ENCODE measurements at regions not wholly inside any gene's neighbourhood (a gene's known extent, or its start where the extent isn't known, plus 50 kb on each side); places are given as distances from the start of the nearest gene placed in this dataset.
A peak's percentile ranks its signal among the peaks of the same experiment; 100 is the strongest.
"Not testable (repeated sequence)": the region's sequence is repeated elsewhere in the genome, so short reads cannot be mapped to it uniquely, and the experiment has no call there.

DNA sequence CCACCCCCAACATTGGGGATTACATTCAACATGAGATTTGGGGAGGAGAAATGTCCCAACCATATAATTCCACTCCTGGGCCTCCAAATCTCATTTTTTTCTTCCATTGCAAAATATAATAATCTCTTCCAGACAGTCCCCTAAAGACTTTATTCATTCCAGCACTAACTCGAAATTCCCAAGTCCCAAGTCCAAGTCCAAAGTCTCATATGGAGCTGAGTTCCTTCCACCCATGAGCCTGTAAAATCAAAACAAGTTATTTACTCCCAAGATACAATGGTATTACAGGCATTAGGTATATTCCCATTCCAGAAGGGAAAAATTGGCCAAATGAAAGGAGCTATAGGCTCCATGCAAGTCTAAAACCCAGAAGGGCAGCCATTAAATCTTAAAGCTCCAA, 56.7 kb downstream of the P2RY1 start:
- no peak for DNase-seq

GRCh38 chr3:152892446-152892845, 57.5 kb downstream of the P2RY1 start:
- no peak for DNase-seq

DNA sequence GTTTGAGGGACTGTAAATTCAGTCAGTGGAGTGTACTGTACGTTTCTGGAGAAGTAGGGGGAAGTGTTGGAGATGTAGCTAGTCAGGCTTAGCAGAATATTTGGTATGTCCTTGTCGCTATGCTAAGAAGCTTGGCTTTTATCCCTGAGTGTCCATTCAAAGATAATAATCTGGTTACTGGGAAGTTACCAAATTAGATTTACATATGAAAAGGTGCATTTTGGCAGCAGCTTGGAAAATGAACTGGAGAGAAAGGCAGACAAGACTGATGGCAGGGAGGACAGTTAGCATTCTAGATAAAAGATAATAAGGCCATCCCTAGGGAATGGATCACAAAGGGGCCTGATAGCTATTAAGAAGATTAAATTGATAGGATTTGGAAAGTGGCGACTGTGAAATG, 58.7 kb downstream of the P2RY1 start:
- DNase-seq = no peak

- DNase-seq = peak; percentile 6
Observed at GRCh38 chr3:152899306-152899705, 64.4 kb downstream of the P2RY1 start.

GRCh38 chr3:152902141-152902669, 67.3 kb downstream of the P2RY1 start:
- no peak for DNase-seq

- no peak for DNase-seq
Observed at GRCh38 chr3:152905631-152906030, 70.7 kb downstream of the P2RY1 start.

DNA sequence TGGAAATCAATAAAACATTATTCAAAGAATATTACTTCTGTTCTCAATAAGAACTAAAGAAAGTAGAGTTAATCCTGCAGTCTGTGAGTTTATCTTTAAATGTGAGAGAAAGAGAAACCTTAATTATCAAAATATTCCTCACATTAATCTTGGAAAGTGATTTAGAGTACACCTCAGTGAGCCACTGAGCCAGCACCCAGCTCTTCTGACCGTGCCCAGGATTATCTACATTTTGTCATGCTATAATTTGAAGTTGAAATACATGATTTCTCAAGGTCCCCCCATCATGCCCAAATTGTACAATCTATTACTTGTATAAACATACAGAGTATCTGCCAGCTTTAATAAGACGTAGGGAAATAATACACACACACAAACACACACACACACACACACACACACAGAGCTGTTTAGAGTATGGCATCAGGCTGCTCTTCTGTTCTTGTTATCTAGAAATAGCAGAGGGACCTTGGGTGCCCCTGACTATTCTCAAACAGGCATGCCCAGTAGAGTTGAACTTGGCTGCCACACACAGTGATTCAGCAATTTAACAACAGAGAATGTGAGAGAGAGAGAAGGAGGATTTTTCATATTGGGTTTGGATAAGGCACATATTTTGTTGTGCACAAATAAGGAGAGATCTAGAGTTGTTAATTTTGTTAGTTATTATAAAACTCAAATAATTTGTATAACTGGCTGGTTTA, 74.4 kb downstream of the P2RY1 start:
- DNase-seq = no peak

DNA sequence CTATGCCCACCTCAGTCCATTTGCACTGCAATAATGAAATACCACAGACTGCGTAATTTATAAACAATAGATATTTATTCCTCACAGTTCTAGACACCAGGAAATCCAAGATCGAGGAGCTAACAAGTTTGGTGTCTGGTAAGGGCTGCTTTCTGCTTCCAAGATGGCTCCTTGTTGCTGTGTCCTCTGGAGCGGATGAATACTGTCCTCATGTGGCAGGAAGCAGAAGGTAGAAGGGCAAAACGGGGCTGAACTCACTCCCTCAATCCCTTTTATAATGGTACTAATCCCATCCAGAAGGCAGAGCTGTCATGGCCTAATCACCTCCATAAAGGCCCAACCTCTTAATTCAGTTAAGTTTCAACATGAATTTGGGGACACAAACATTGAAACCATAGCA, 75.3 kb downstream of the P2RY1 start:
- DNase-seq = no peak

DNA sequence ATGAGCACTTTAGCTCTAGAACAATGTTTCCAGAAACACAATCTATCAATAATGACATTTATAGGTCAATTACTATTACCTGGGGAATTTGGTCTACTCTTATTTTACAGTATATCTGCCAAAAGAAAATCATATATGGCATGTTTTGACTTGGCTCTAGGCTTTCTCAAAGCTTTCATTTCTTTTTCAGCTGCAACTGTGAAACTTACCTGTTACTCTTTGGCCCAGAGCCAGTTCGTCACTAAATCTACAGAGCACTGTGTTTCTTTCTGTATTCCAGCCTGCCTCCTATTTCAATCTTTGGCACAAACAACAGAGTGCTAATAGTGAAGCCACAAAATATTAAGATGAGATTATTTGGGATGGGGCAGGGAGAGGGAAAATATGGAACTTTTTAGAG, 76.0 kb downstream of the P2RY1 start:
- DNase-seq = no peak

DNA sequence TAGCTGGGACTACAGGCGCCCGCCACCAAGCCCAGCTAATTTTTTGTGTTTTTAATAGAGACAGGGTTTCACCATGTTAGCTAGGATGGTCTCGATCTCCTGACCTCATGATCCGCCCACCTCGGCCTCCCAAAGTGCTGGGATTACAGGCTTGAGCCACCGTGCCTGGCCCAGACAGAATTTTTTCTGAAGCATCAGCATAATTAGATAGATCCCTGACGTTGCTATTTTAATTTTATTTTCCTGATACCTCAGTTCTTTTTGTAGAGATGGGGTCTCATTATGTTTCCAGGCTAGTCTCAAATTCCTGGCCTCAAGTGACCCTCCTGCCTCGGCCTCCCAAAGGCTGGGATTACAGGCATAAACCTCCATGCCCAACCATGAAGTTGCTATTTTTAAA, 79.8 kb downstream of the P2RY1 start:
- not testable (repeated sequence) for DNase-seq

DNA sequence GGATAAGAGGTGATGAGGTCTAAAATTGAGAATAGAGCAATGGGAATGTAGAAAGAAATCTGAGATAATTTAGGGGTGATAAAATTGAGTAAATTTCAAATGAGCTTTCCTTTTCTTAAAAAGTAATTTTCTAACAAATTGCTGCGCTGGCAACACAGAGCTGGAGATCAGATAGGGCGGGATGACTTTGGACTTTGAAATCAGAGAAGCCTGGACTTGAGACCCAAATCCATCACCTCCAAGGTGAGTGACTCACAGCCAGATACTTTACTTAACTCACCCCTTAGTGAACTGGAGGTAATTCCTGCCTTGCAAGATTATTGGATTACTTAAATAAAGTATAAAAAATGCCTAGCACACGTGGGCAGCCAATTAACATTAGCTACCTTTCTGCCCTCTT, 80.8 kb downstream of the P2RY1 start:
- DNase-seq = no peak

GRCh38 chr3:152916753-152917279, 81.9 kb downstream of the P2RY1 start:
- DNase-seq = no peak

DNA sequence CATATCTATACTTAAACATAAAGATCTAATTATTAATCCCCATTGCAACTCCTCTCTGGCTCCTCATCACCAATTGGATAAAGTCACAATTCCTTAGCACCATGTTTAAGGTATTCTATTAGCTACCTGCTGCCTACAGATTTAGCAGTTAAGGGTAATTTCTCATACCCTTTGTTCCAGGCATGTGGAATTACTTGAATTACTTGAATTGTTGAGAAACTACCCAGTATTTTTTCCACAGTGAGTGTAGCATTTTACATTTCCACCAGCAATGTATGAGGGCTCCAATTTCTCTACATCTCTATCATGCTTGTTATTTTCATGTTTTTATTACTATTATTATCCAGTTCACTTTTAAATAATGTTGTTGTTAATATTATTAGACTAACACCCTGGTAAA, 86.4 kb downstream of the P2RY1 start:
- no peak for DNase-seq

- DNase-seq = no peak
Observed at GRCh38 chr3:152922554-152922953, 87.6 kb downstream of the P2RY1 start.

GRCh38 chr3:152927131-152927530, 92.2 kb downstream of the P2RY1 start:
- DNase-seq = no peak

GRCh38 chr3:152930516-152930915, 95.6 kb downstream of the P2RY1 start:
- no peak for DNase-seq

DNA sequence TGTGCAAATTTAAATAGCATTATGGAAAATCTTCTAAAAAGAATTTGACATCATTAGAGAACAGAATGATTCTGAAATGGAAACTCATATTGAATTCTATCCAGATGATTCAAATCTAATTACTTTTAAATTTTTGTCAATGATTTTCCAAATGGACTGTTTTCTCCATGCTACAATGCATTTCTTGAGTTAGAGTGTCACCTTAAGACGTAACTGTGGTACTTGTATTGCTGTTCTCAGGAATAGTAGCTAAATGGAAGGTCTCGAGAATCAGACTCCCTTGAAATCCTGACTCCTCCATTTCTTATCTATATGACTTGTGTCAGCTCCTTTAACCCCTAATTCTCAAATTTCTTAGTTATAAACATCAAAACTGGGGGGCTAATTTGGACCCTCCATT, 102.3 kb downstream of the P2RY1 start:
- no peak for DNase-seq

GRCh38 chr3:152938974-152939636, 104.2 kb downstream of the P2RY1 start:
- DNase-seq = no peak

GRCh38 chr3:152941859-152942258, 106.9 kb downstream of the P2RY1 start:
- DNase-seq = no peak

DNA sequence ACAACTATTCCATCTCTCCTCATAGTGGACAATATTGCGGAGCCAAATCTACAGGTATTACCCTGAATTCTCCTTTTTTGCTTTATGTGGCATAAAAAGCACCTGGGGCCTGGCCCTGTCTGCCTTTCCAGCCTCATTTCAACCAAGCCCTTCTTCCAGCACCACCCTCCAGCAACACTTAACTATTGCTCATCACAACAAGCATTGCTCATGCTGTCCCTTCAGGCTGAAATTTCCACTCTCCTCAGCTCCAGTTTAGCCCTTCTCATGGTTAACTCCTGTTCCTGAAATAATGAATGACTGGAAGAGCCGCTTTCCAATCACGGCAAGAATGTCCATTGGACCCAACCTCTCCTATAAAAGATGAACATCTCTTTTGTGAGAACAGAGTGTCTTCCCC, 107.4 kb downstream of the P2RY1 start:
- no peak for DNase-seq

- DNase-seq = no peak
Observed at GRCh38 chr3:152943645-152944044, 108.7 kb downstream of the P2RY1 start.

DNA sequence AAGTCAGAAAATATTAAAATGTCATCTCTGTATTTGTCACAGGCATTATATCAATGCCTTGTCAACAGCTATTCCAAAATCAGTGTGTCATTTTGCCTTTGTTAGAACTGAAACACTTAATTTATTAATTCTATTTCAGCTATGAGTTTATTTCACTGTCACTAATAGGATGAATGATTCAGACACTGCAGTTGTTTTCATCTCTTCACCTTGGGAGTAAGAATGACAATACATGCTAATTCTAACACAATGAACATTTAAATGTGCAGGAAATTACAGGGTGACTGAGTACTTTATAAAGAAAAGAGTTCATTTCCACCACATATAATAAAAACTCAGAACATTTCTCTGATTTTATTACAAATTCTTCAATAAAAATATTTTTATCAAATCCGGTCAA, 109.7 kb downstream of the P2RY1 start:
- DNase-seq = no peak

DNA sequence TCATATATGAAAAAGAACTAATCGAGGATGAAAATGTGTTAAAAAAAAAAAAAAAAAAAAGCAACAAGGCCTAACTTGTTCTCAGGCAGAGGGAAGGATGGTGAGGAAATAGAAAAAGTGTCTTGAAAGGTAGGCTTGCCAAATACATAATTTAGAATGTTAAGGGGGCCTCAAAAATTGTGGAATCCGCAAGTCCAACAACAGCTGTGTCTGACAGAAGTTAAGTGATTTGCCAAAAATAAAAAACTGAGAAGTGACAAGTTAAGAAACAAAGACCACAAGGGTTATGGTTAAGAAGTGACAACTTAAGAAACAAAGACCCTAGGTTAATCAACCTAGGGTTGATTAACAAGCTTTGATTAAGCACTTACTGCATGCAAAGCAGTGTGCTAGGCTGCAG, 110.6 kb downstream of the P2RY1 start:
- no peak for DNase-seq

- DNase-seq = no peak
Observed at GRCh38 chr3:152957491-152957890, 122.6 kb downstream of the P2RY1 start.

All from NCI-H2107 (cell line).